OCI-LY1 (cell line): ENCODE measurements at regions not wholly inside any gene's neighbourhood (a gene's known extent, or its start where the extent isn't known, plus 50 kb on each side); places are given as distances from the start of the nearest gene placed in this dataset.

ENCODE experiments used
- CTCF ChIP-seq: fragments of 200-600 bp; sonication (generic), shearing (Covaris generic); IDR thresholded peaks from 2 replicates; pipeline ENCODE4 v1.5.1; 2017; ENCODE audit warnings: mild to moderate bottlenecking, antibody characterized with exemption, low read length, moderate library complexity, mixed read lengths
- EZH2 ChIP-seq: fragments of 200-600 bp; sonication (generic), shearing (Covaris generic); IDR thresholded peaks from 2 replicates; pipeline ENCODE4 v1.8.0; 2017; ENCODE audit warnings: borderline replicate concordance, mixed run types, mild to moderate bottlenecking, antibody characterized with exemption, low read length, moderate library complexity, mixed read lengths

GRCh38 chr4:173684223-173684622 lies 154.2 kb upstream of the HAND2 start:
- TF ChIP-seq CTCF: no peak
- no peak for TF ChIP-seq EZH2
